Osteocyte (in vitro differentiated cells): ENCODE measurements at regions not wholly inside any gene's neighbourhood (a gene's known extent, or its start where the extent isn't known, plus 50 kb on each side); places are given as distances from the start of the nearest gene placed in this dataset.

Experiments
- DNase-seq: peaks from one replicate; pipeline ENCODE4 v3.0.0; 2021; ENCODE audit warnings: mixed read lengths; ENCODE audit not compliant: unreplicated experiment; ENCODE audit errors: extremely low spot score
- H3K27ac Mint-ChIP-seq: one replicate; pipeline ENCODE4 v1.8.0; 2021; ENCODE audit warnings: mild to moderate bottlenecking, mixed read lengths; ENCODE audit not compliant: unreplicated experiment
- H3K27me3 Mint-ChIP-seq: one replicate; pipeline ENCODE4 v1.8.0; 2021; ENCODE audit warnings: mixed read lengths; ENCODE audit not compliant: unreplicated experiment
- H3K36me3 Mint-ChIP-seq: one replicate; pipeline ENCODE4 v1.8.0; 2021; ENCODE audit warnings: mixed read lengths; ENCODE audit not compliant: unreplicated experiment
- H3K4me1 Mint-ChIP-seq: one replicate; pipeline ENCODE4 v1.8.0; 2021; ENCODE audit warnings: mixed read lengths; ENCODE audit not compliant: unreplicated experiment
- H3K4me3 Mint-ChIP-seq: one replicate; pipeline ENCODE4 v1.8.0; 2021; ENCODE audit warnings: mild to moderate bottlenecking, moderate library complexity, mixed read lengths; ENCODE audit not compliant: unreplicated experiment
- H3K9me3 Mint-ChIP-seq: one replicate; pipeline ENCODE4 v1.8.0; 2021; ENCODE audit warnings: mixed read lengths; ENCODE audit not compliant: unreplicated experiment
- TF ChIP-seq, protein P1 (sequence below): fragments of 200-600 bp; sonication (generic); IDR thresholded peaks from 2 replicates; pipeline ENCODE4 v1.5.0; 2021; ENCODE audit warnings: antibody characterized with exemption, mild to moderate bottlenecking, moderate library complexity

GRCh38 chr2:20549691-20550348 lies 101.1 kb downstream of the HS1BP3 start:
- Mint-ChIP-seq H3K27me3 (no peaks in the 10 kb centered on the region), H3K4me1 (peaks cover 8% of the 10 kb centered on the region), H3K36me3 (no peaks in the 10 kb centered on the region), H3K27ac (no peak overlapping the region), H3K4me3 (no peak overlapping the region), H3K9me3 (peaks cover 5% of the 10 kb centered on the region)
- no peak for DNase-seq
- TF ChIP-seq, protein P1, sequence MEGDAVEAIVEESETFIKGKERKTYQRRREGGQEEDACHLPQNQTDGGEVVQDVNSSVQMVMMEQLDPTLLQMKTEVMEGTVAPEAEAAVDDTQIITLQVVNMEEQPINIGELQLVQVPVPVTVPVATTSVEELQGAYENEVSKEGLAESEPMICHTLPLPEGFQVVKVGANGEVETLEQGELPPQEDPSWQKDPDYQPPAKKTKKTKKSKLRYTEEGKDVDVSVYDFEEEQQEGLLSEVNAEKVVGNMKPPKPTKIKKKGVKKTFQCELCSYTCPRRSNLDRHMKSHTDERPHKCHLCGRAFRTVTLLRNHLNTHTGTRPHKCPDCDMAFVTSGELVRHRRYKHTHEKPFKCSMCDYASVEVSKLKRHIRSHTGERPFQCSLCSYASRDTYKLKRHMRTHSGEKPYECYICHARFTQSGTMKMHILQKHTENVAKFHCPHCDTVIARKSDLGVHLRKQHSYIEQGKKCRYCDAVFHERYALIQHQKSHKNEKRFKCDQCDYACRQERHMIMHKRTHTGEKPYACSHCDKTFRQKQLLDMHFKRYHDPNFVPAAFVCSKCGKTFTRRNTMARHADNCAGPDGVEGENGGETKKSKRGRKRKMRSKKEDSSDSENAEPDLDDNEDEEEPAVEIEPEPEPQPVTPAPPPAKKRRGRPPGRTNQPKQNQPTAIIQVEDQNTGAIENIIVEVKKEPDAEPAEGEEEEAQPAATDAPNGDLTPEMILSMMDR, result no peak

DNA sequence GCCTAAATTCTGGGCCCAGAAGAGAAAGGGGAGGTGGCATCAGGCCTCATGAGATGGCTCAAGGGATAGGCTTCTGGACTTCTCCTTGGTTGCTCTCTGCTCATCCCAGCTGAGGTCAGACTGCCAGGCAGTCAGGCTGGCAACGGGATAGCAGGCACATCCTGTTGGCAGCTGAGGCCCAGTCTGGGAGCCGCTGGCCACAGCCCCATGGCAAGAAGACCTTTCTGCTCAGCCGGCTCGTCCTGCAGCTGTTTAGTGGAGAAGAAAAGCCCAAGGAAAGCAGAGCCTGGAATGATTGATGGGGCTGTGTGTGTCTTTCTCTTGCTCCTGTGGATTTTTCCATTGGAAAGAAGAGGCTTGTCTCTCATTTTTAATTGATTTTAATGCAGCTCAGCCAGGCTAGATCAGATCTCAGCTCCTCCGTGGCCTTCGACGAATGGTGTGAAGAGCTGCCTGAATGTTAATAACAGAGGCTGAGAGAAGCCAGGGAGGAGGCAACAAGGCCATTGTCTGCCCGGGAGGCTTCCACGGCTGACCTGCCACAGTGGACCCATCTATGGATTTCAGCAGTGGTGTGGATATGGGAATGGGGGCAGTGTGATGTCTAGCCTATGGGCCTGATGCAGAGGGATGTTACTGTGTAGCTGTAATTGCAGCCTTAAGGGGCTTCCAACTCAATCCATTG lies 99.5 kb downstream of the HS1BP3 start:
- no peak overlapping the region for H3K27ac Mint-ChIP-seq
- TF ChIP-seq, protein P1, result no peak
- peaks cover 2% of the 10 kb centered on the region for H3K9me3 Mint-ChIP-seq
- no peaks in the 10 kb centered on the region for H3K27me3 Mint-ChIP-seq
- peaks cover 8% of the 10 kb centered on the region for H3K4me1 Mint-ChIP-seq
- no peak overlapping the region for H3K4me3 Mint-ChIP-seq
- DNase-seq, result no peak
- no peaks in the 10 kb centered on the region for H3K36me3 Mint-ChIP-seq

DNA sequence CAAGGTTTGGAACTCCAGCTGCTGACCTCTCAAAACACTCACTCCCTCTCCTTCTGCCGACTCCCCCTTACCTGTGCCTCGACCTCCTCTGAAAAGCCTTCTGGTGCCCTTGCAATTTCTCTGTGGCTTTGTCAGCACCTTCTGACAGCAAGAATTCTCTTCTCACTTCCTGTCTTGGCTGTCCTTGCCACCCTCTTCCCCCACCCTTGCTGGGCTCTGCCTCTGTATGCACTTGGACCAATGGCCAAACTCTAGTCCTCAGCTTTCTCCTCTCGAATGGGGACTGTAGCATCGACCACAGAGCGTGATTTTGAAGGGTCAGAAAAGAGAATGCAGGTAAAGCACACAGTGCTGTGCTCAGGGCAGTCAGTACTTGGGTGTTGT lies 99.0 kb downstream of the HS1BP3 start:
- TF ChIP-seq, protein P1, result no peak
- H3K36me3 Mint-ChIP-seq, result no peaks in the 10 kb centered on the region
- H3K9me3 Mint-ChIP-seq, result no peaks in the 10 kb centered on the region
- H3K27me3 Mint-ChIP-seq, result no peaks in the 10 kb centered on the region
- H3K4me1 Mint-ChIP-seq, result peaks cover 8% of the 10 kb centered on the region
- no peak for DNase-seq
- no peak overlapping the region for H3K27ac Mint-ChIP-seq
- H3K4me3 Mint-ChIP-seq, result no peak overlapping the region

- no peak for DNase-seq
- H3K4me3 Mint-ChIP-seq, result no peak overlapping the region
- TF ChIP-seq, protein P1, result no peak
- H3K4me1 Mint-ChIP-seq, result peaks cover 8% of the 10 kb centered on the region
- H3K36me3 Mint-ChIP-seq, result no peaks in the 10 kb centered on the region
- no peaks in the 10 kb centered on the region for H3K27me3 Mint-ChIP-seq
- H3K9me3 Mint-ChIP-seq, result no peaks in the 10 kb centered on the region
- no peak overlapping the region for H3K27ac Mint-ChIP-seq
These were observed 98.1 kb downstream of the HS1BP3 start for GRCh38 chr2:20552847-20553246.

DNA sequence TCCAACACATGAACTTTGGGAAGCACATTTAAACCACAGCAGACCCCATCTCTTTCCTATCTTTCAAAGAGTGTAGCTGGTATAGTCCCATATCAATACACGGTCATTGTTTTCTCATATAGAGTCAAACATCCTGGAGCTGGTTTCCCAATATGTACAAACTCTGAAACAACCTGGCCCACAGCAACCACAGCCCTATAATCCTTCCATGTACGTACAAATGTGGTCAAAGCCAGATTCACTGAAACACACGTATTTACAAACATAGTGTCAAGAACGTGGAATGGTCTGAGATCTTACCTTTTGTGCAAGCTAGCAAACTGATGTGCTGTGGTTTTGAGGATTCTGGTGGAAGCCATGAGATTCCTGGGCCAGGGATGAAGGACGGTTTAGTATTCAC lies 97.3 kb downstream of the HS1BP3 start:
- H3K9me3 Mint-ChIP-seq, result no peaks in the 10 kb centered on the region
- peaks cover 8% of the 10 kb centered on the region for H3K4me1 Mint-ChIP-seq
- no peaks in the 10 kb centered on the region for H3K36me3 Mint-ChIP-seq
- no peak overlapping the region for H3K4me3 Mint-ChIP-seq
- TF ChIP-seq, protein P1, result no peak
- H3K27ac Mint-ChIP-seq, result no peak overlapping the region
- no peaks in the 10 kb centered on the region for H3K27me3 Mint-ChIP-seq
- no peak for DNase-seq
